ENCODE measurements at regions not wholly inside any gene's neighbourhood (a gene's known extent, or its start where the extent isn't known, plus 50 kb on each side); places are given as distances from the start of the nearest gene placed in this dataset.

GRCh38 chr2:143964891-143965290 lies 555.0 kb downstream of the ZEB2 start:
- no peak for DNase-seq (ENCODE audit: low read depth in 2 of 2, low spot score in 1 of 2)

- DNase-seq (ENCODE audit: low read depth in 2 of 2, low spot score in 1 of 2), result no peak
These were observed 559.7 kb downstream of the ZEB2 start for GRCh38 chr2:143960177-143960576.

GRCh38 chr2:143957321-143957720 lies 562.6 kb downstream of the ZEB2 start:
- no peak for DNase-seq (ENCODE audit: low read depth in 2 of 2, low spot score in 1 of 2)

GRCh38 chr2:143955401-143956065 lies 564.4 kb downstream of the ZEB2 start:
- DNase-seq (ENCODE audit: low read depth in 2 of 2, low spot score in 1 of 2), result no peak

GRCh38 chr2:143954844-143955243 lies 565.1 kb downstream of the ZEB2 start:
- no peak for DNase-seq (ENCODE audit: low read depth in 2 of 2, low spot score in 1 of 2)

GRCh38 chr2:143954186-143954585 lies 565.7 kb downstream of the ZEB2 start:
- no peak for DNase-seq (ENCODE audit: low read depth in 2 of 2, low spot score in 1 of 2)

GRCh38 chr2:143953451-143954030 lies 566.4 kb downstream of the ZEB2 start:
- DNase-seq (ENCODE audit: low read depth in 2 of 2, low spot score in 1 of 2), result no peak

GRCh38 chr2:143952536-143952935 lies 567.4 kb downstream of the ZEB2 start:
- DNase-seq (ENCODE audit: low read depth in 2 of 2, low spot score in 1 of 2), result no peak

GRCh38 chr2:143950704-143951103 lies 569.2 kb downstream of the ZEB2 start:
- no peak for DNase-seq (ENCODE audit: low read depth in 2 of 2, low spot score in 1 of 2)

- DNase-seq (ENCODE audit: low read depth in 2 of 2, low spot score in 1 of 2), result no peak
These were observed 570.6 kb downstream of the ZEB2 start for GRCh38 chr2:143949121-143949848.

- no peak for DNase-seq (ENCODE audit: low read depth in 2 of 2, low spot score in 1 of 2)
These were observed 571.2 kb downstream of the ZEB2 start for GRCh38 chr2:143948710-143949109.

GRCh38 chr2:143946436-143947391 lies 573.2 kb downstream of the ZEB2 start:
- DNase-seq (ENCODE audit: low read depth in 2 of 2, low spot score in 1 of 2), result no peak

GRCh38 chr2:143942486-143942885 lies 577.4 kb downstream of the ZEB2 start:
- no peak for DNase-seq (ENCODE audit: low read depth in 2 of 2, low spot score in 1 of 2)

- DNase-seq (ENCODE audit: low read depth in 2 of 2, low spot score in 1 of 2), result no peak
These were observed 579.2 kb downstream of the ZEB2 start for GRCh38 chr2:143940720-143941119.

- no peak for DNase-seq (ENCODE audit: low read depth in 2 of 2, low spot score in 1 of 2)
These were observed 580.1 kb downstream of the ZEB2 start for GRCh38 chr2:143939626-143940330.

GRCh38 chr2:143937723-143938350 lies 582.1 kb downstream of the ZEB2 start:
- DNase-seq (ENCODE audit: low read depth in 2 of 2, low spot score in 1 of 2), result no peak

- DNase-seq (ENCODE audit: low read depth in 2 of 2, low spot score in 1 of 2), result no peak
These were observed 582.8 kb downstream of the ZEB2 start for GRCh38 chr2:143936848-143937722.

GRCh38 chr2:143936538-143936847 lies 583.4 kb downstream of the ZEB2 start:
- DNase-seq (ENCODE audit: low read depth in 2 of 2, low spot score in 1 of 2), result no peak

GRCh38 chr2:143935482-143935752 lies 584.5 kb downstream of the ZEB2 start:
- DNase-seq (ENCODE audit: low read depth in 2 of 2, low spot score in 1 of 2), result no peak

Measured in stimulated activated CD8-positive, alpha-beta memory T cell treated with anti-CD3 and anti-CD28 coated beads, Interleukin-4, amount 100 ng/mL, for 1 hour (primary cell).